ENCODE measurements at regions not wholly inside any gene's neighbourhood (a gene's known extent, or its start where the extent isn't known, plus 50 kb on each side); places are given as distances from the start of the nearest gene placed in this dataset.

DNA sequence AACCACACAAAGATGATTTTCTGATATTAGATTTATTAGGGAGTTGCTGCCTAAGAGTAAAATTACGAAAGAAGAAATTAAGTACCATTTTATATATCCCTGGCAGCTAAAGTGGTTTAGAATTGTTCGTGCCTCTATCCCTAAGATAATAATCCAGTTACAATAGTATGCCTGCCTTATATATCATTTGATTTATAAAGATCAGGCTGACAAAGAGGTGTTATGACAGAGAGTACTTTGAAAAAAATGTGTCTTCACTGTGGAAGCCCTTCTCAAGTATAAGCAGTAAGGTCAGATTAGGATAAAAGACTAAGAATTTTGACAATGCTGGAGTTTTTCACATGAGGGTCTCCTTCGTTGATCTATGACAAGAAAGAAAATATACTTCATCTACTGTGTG, 619.9 kb downstream of the ADGRL2 start:
- no peaks in the 10 kb centered on the region for H3K9me3 ChIP-seq
- TF ChIP-seq, protein P1, sequence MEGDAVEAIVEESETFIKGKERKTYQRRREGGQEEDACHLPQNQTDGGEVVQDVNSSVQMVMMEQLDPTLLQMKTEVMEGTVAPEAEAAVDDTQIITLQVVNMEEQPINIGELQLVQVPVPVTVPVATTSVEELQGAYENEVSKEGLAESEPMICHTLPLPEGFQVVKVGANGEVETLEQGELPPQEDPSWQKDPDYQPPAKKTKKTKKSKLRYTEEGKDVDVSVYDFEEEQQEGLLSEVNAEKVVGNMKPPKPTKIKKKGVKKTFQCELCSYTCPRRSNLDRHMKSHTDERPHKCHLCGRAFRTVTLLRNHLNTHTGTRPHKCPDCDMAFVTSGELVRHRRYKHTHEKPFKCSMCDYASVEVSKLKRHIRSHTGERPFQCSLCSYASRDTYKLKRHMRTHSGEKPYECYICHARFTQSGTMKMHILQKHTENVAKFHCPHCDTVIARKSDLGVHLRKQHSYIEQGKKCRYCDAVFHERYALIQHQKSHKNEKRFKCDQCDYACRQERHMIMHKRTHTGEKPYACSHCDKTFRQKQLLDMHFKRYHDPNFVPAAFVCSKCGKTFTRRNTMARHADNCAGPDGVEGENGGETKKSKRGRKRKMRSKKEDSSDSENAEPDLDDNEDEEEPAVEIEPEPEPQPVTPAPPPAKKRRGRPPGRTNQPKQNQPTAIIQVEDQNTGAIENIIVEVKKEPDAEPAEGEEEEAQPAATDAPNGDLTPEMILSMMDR (IDR thresholded peaks at IDR 0.05) = no peak
- TF ChIP-seq POLR2A (IDR thresholded peaks at IDR 0.05) = no peak
- intact Hi-C loops (cut with DNase I) = no loop called here
- ATAC-seq (no peak), DNase-seq (no peak)
- no peak overlapping the region for H3K27ac ChIP-seq
- no peak overlapping the region for H3K4me3 ChIP-seq
- no peaks in the 10 kb centered on the region for H3K27me3 ChIP-seq
- H3K36me3 ChIP-seq = no peaks in the 10 kb centered on the region
- no peaks in the 10 kb centered on the region for H3K4me1 ChIP-seq
- 84 to 93% (median 90%) methylated on average over 3 of the region's 3 CpGs for WGBS, 4 donors

DNA sequence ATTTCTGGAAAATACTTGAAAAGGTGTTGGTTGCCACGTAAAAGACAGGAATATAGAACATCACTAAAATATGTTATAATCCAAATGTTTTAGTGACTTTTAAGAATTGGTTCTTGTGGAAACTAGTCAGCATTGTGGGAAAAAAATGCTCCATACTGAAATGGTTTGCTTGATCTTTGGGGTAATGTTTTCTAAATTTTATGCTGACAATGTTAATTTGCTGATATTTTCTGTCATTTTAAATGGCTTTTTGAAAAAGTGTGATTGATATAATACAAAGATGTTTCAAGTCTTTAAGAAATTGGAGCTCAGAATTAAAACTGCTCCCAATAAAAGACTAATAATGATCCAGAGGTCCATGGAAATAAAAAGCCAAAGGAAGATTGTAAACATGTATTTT, 610.9 kb downstream of the ADGRL2 start:
- no peak for TF ChIP-seq POLR2A (IDR thresholded peaks at IDR 0.05)
- TF ChIP-seq, protein P1 (IDR thresholded peaks at IDR 0.05) = no peak
- ATAC-seq (no peak), DNase-seq (no peak)
- H3K27me3 ChIP-seq = no peaks in the 10 kb centered on the region
- H3K4me3 ChIP-seq = no peak overlapping the region
- H3K4me1 ChIP-seq = no peaks in the 10 kb centered on the region
- no peak overlapping the region for H3K27ac ChIP-seq
- intact Hi-C loops (cut with DNase I) = no loop called here
- 89 to 94% (median 92%) methylated on average over 1 of the region's 1 CpG for WGBS, 4 donors
- H3K9me3 ChIP-seq = no peaks in the 10 kb centered on the region
- no peaks in the 10 kb centered on the region for H3K36me3 ChIP-seq

DNA sequence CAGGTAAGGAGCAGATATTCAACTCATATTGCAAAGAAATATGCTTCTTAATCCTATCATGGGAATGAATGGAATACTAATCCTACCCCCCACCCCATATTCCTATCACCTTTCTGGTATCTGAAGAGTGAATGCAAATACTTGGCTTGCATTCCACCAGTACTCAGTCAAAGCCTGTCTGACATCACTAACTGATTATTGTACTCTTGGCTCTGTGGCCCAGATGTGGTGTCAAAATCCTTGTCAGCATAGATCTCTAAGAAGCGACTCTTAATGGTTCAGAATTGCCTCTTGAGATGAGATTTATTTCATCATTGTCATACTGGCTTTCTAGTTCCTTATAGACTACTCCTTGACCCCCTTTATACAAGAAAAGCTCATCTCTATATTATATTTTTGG, 604.6 kb downstream of the ADGRL2 start:
- no peaks in the 10 kb centered on the region for H3K4me1 ChIP-seq
- DNase-seq (no peak), ATAC-seq (no peak)
- TF ChIP-seq, protein P1 (IDR thresholded peaks at IDR 0.05) = no peak
- no peak for TF ChIP-seq POLR2A (IDR thresholded peaks at IDR 0.05)
- 75 to 82% (median 76%) methylated on average over 1 of the region's 1 CpG for WGBS, 4 donors
- no peak overlapping the region for H3K4me3 ChIP-seq
- no peak overlapping the region for H3K27ac ChIP-seq
- no peaks in the 10 kb centered on the region for H3K27me3 ChIP-seq
- no peaks in the 10 kb centered on the region for H3K9me3 ChIP-seq
- intact Hi-C loops (cut with DNase I) = no loop called here
- no peaks in the 10 kb centered on the region for H3K36me3 ChIP-seq

DNA sequence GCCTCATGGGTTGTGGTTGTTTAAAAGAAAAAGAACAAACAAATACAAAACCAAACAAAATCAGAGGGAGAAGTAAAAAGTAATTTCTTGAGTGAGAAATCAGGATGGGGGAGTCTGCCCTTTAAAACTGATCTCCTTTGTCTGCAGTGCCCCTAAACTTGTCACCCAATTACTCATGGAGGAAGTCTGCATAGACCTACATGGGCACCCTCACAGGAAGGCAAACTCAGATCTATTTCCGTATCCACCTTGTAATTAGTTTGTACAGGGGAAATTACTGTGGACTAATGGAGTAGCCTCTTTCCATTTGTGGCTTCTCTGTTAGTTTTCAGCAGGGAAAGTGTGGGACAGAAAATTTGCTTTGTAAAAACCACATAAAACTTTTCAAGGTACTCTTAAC, 600.4 kb downstream of the ADGRL2 start:
- 38 to 65% (median 61%) methylated on average over 1 of the region's 1 CpG for WGBS, 4 donors
- no peak for TF ChIP-seq POLR2A (IDR thresholded peaks at IDR 0.05)
- TF ChIP-seq, protein P1 (IDR thresholded peaks at IDR 0.05) = no peak
- Histone ChIP-seq H3K36me3 (no peaks in the 10 kb centered on the region), H3K9me3 (no peaks in the 10 kb centered on the region), H3K4me1 (no peaks in the 10 kb centered on the region), H3K4me3 (no peak overlapping the region), H3K27me3 (no peaks in the 10 kb centered on the region), H3K27ac (no peak overlapping the region)
- no peak for ATAC-seq
- intact Hi-C loops (cut with DNase I) = no loop called here
- DNase-seq = no peak
